ENCODE measurements at regions not wholly inside any gene's neighbourhood (a gene's known extent, or its start where the extent isn't known, plus 50 kb on each side); places are given as distances from the start of the nearest gene placed in this dataset.

GRCh38 chr2:22194218-22194617, 1070.5 kb downstream of the TDRD15 start:
- TF ChIP-seq POLR2A (IDR thresholded peaks at IDR 0.05) (no peak), CTCF (IDR thresholded peaks at IDR 0.05 in 4 of 5, conservative IDR thresholded peaks at IDR 0.05 in 1 of 5) (no peak)

Measured in gastrocnemius medialis (tissue), 4 donors.